ENCODE measurements at regions not wholly inside any gene's neighbourhood (a gene's known extent, or its start where the extent isn't known, plus 50 kb on each side); places are given as distances from the start of the nearest gene placed in this dataset.

DNA sequence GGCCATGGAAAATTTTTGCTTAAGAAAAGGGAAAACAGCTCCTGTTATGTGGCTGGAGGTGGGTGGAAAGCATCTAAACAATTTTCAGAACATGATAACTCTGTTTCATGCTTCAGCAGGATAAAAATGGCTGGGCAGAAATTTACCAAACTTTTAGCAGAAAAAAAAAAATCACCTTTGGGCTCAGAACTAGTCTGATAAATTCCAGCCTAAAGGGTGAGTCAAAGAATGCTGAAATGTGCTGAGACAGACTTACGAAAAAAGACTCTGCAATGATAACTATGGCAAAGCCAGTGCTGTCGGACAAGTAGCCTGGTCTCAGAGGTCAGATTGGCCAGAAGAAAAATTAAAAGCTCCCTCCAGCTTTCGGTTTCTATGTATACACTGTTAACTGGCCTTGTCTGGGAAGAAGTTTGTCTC lies 123.6 kb downstream of the LRATD1 start:
- H3K9me3 ChIP-seq (ENCODE audit: control insufficient read depth, low read length): no peaks in the 10 kb centered on the region
- H2AFZ ChIP-seq: no peak overlapping the region
- TF ChIP-seq CTCF (IDR thresholded peaks at IDR 0.05): no peak
- no peak overlapping the region for H3K27ac ChIP-seq
- H3K79me2 ChIP-seq: no peaks in the 10 kb centered on the region
- H3K27me3 ChIP-seq (ENCODE audit: control insufficient read depth, insufficient read depth, low read length): no peaks in the 10 kb centered on the region
- H3K36me3 ChIP-seq (ENCODE audit: control insufficient read depth, insufficient read depth, low read length): no peaks in the 10 kb centered on the region
- H3K4me3 ChIP-seq (ENCODE audit: low read depth, low read length): no peak overlapping the region
- no peak overlapping the region for H3K9ac ChIP-seq
- no peak overlapping the region for H3K4me2 ChIP-seq (ENCODE audit: low read length)
- H3K4me1 ChIP-seq: no peaks in the 10 kb centered on the region

- Histone ChIP-seq H3K9ac (no peak overlapping the region), H3K4me3 (ENCODE audit: low read depth, low read length) (no peak overlapping the region), H3K4me1 (no peaks in the 10 kb centered on the region), H3K9me3 (ENCODE audit: control insufficient read depth, low read length) (no peaks in the 10 kb centered on the region), H2AFZ (no peak overlapping the region), H3K27me3 (ENCODE audit: control insufficient read depth, insufficient read depth, low read length) (no peaks in the 10 kb centered on the region), H3K79me2 (no peaks in the 10 kb centered on the region), H3K27ac (no peak overlapping the region), H3K36me3 (ENCODE audit: control insufficient read depth, insufficient read depth, low read length) (no peaks in the 10 kb centered on the region), H3K4me2 (ENCODE audit: low read length) (no peak overlapping the region)
- TF ChIP-seq CTCF (IDR thresholded peaks at IDR 0.05): no peak
These were observed 124.6 kb downstream of the LRATD1 start for GRCh38 chr2:14756981-14757657.

GRCh38 chr2:14759082-14759481 lies 126.6 kb downstream of the LRATD1 start:
- Histone ChIP-seq H3K4me3 (ENCODE audit: low read depth, low read length) (no peak overlapping the region), H3K9me3 (ENCODE audit: control insufficient read depth, low read length) (no peaks in the 10 kb centered on the region), H3K27ac (no peak overlapping the region), H3K4me2 (ENCODE audit: low read length) (no peak overlapping the region), H3K4me1 (no peaks in the 10 kb centered on the region), H3K79me2 (no peaks in the 10 kb centered on the region), H3K9ac (no peak overlapping the region), H3K36me3 (ENCODE audit: control insufficient read depth, insufficient read depth, low read length) (no peaks in the 10 kb centered on the region), H2AFZ (no peak overlapping the region), H3K27me3 (ENCODE audit: control insufficient read depth, insufficient read depth, low read length) (no peaks in the 10 kb centered on the region)
- no peak for TF ChIP-seq CTCF (IDR thresholded peaks at IDR 0.05)

DNA sequence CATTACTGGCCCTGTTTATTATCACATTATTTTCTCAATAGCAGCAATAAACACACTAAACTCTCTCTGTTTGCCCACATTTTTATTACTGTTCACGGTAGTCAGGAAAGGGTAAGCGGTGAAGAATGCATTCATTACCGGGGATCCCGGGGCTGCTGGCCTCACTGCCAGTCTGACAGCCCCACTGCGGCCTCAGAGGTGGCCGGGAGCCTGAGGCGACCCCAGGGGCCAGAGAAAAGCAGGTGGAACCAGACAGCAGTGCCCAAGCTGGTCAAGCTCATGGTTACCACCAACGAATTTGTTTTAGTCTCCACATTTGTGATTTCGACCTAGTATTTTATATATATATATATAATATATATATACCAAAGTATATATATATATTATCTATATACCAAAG lies 127.7 kb downstream of the LRATD1 start:
- Histone ChIP-seq H3K9ac (no peak overlapping the region), H3K9me3 (ENCODE audit: control insufficient read depth, low read length) (no peaks in the 10 kb centered on the region), H3K4me1 (no peaks in the 10 kb centered on the region), H3K27me3 (ENCODE audit: control insufficient read depth, insufficient read depth, low read length) (no peaks in the 10 kb centered on the region), H2AFZ (no peak overlapping the region), H3K36me3 (ENCODE audit: control insufficient read depth, insufficient read depth, low read length) (no peaks in the 10 kb centered on the region), H3K4me2 (ENCODE audit: low read length) (no peak overlapping the region), H3K79me2 (no peaks in the 10 kb centered on the region), H3K4me3 (ENCODE audit: low read depth, low read length) (no peak overlapping the region), H3K27ac (no peak overlapping the region)
- TF ChIP-seq CTCF (IDR thresholded peaks at IDR 0.05): no peak

GRCh38 chr2:14761118-14761517 lies 128.6 kb downstream of the LRATD1 start:
- Histone ChIP-seq H3K27me3 (ENCODE audit: control insufficient read depth, insufficient read depth, low read length) (no peaks in the 10 kb centered on the region), H3K9ac (no peak overlapping the region), H3K4me3 (ENCODE audit: low read depth, low read length) (no peak overlapping the region), H2AFZ (no peak overlapping the region), H3K27ac (no peak overlapping the region), H3K79me2 (no peaks in the 10 kb centered on the region), H3K36me3 (ENCODE audit: control insufficient read depth, insufficient read depth, low read length) (no peaks in the 10 kb centered on the region), H3K4me1 (no peaks in the 10 kb centered on the region), H3K9me3 (ENCODE audit: control insufficient read depth, low read length) (no peaks in the 10 kb centered on the region), H3K4me2 (ENCODE audit: low read length) (no peak overlapping the region)
- TF ChIP-seq CTCF (IDR thresholded peaks at IDR 0.05): no peak

All from parathyroid adenoma (tissue), 2 donors.